ENCODE measurements at regions not wholly inside any gene's neighbourhood (a gene's known extent, or its start where the extent isn't known, plus 50 kb on each side); places are given as distances from the start of the nearest gene placed in this dataset.

GRCh38 chr2:129751409-129751808 lies 228.1 kb upstream of the RAB6C start:
- no peak overlapping the region for H3K4me3 ChIP-seq (replicated peaks in 1 of 2; ENCODE audit: low read depth in 2 of 2, low read length in 2 of 2)
- TF ChIP-seq, protein P1, sequence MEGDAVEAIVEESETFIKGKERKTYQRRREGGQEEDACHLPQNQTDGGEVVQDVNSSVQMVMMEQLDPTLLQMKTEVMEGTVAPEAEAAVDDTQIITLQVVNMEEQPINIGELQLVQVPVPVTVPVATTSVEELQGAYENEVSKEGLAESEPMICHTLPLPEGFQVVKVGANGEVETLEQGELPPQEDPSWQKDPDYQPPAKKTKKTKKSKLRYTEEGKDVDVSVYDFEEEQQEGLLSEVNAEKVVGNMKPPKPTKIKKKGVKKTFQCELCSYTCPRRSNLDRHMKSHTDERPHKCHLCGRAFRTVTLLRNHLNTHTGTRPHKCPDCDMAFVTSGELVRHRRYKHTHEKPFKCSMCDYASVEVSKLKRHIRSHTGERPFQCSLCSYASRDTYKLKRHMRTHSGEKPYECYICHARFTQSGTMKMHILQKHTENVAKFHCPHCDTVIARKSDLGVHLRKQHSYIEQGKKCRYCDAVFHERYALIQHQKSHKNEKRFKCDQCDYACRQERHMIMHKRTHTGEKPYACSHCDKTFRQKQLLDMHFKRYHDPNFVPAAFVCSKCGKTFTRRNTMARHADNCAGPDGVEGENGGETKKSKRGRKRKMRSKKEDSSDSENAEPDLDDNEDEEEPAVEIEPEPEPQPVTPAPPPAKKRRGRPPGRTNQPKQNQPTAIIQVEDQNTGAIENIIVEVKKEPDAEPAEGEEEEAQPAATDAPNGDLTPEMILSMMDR (IDR thresholded peaks at IDR 0.05; ENCODE audit: low read depth, low read length): no peak
- no peak for DNase-seq (ENCODE audit: low read depth in 2 of 2)

DNA sequence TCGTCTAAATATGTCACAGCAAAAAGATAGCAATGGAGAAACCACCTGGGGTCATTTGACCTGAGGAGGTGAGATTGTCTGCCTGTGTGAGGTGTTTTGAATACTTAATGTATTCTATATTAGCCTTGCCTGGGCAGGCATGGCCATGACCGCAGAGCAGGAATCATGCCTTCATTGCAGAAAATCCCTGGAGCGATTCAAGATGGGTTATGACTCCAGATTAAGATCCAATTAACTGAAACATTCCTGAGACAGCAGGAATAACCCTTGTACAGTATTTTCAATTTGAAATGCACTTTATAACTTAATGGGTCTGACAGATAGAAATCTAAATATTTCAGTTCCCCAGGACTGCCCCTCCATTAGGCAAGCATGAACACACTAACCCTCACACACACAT lies 227.3 kb upstream of the RAB6C start:
- TF ChIP-seq, protein P1 (IDR thresholded peaks at IDR 0.05; ENCODE audit: low read depth, low read length): no peak
- H3K4me3 ChIP-seq (replicated peaks in 1 of 2; ENCODE audit: low read depth in 2 of 2, low read length in 2 of 2): no peak overlapping the region
- no peak for DNase-seq (ENCODE audit: low read depth in 2 of 2)

- no peak for DNase-seq (ENCODE audit: low read depth in 2 of 2)
- no peak overlapping the region for H3K4me3 ChIP-seq (replicated peaks in 1 of 2; ENCODE audit: low read depth in 2 of 2, low read length in 2 of 2)
- TF ChIP-seq, protein P1 (IDR thresholded peaks at IDR 0.05; ENCODE audit: low read depth, low read length): no peak
Observed at GRCh38 chr2:129752686-129753085, 226.8 kb upstream of the RAB6C start.

GRCh38 chr2:129753261-129753660 lies 226.2 kb upstream of the RAB6C start:
- DNase-seq (ENCODE audit: low read depth in 2 of 2): no peak
- H3K4me3 ChIP-seq (replicated peaks in 1 of 2; ENCODE audit: low read depth in 2 of 2, low read length in 2 of 2): no peak overlapping the region
- TF ChIP-seq, protein P1 (IDR thresholded peaks at IDR 0.05; ENCODE audit: low read depth, low read length): no peak

DNA sequence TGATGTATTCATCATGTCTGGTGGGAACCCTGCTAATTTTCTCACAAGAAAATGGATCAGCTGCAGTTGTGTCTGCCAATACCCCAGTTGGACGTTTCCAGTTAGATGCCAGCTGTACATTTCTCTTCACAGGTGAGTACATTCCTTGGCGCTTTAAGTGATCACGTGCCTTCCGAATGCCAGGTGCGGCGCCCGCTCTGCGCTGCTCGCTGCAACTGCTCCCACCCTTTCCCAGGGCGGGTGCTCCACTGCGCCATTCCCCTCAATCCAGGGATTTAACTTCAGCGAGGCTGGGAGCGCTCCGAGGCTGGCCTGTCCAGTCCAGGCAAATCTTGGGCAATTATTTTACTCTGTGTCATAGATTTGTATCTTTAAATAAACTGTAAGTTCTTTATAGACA lies 225.0 kb upstream of the RAB6C start:
- no peak overlapping the region for H3K4me3 ChIP-seq (replicated peaks in 1 of 2; ENCODE audit: low read depth in 2 of 2, low read length in 2 of 2)
- no peak for DNase-seq (ENCODE audit: low read depth in 2 of 2)
- TF ChIP-seq, protein P1 (IDR thresholded peaks at IDR 0.05; ENCODE audit: low read depth, low read length): no peak

DNA sequence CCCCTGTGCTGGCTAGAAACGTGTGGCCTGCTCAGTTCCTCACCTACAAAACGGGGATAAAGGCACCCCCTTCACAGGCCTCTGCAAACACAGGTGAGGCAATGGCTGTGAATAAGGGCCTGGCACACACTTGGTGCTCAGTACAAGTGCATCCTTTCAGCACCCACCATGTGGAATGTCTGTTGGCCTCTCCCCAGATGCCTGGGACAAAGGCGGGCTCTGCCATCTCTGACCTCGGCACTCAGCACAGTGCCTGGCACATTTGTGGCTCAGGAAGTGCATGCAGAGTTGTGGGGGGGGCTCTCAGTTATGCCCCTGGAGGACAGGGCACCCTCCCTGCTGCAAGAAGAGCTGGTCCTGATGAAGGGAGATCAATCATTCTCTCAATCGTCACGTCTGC lies 224.6 kb upstream of the RAB6C start:
- TF ChIP-seq, protein P1 (IDR thresholded peaks at IDR 0.05; ENCODE audit: low read depth, low read length): no peak
- no peak overlapping the region for H3K4me3 ChIP-seq (replicated peaks in 1 of 2; ENCODE audit: low read depth in 2 of 2, low read length in 2 of 2)
- DNase-seq (ENCODE audit: low read depth in 2 of 2): no peak

DNA sequence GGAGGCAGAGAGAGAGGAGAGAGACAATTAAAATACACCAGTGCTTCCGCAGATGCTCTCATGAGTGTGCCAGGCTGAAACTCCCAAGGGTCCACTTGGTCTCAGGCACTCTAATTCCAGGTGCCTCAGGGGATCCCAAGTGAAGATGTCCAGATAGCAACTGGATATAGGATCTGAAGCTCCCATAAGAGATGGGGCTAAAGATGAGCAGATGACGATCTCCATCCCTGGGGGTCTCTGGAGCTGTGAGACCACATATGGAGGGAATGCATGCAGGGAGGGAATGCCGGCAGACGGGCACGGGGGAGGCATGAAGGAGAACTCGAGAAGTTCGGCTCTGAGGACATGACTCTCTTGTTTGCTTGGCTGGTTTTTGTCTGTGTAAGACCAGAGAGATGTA lies 223.7 kb upstream of the RAB6C start:
- TF ChIP-seq, protein P1 (IDR thresholded peaks at IDR 0.05; ENCODE audit: low read depth, low read length): no peak
- no peak overlapping the region for H3K4me3 ChIP-seq (replicated peaks in 1 of 2; ENCODE audit: low read depth in 2 of 2, low read length in 2 of 2)
- no peak for DNase-seq (ENCODE audit: low read depth in 2 of 2)
